Loucy (cell line): ENCODE measurements at regions not wholly inside any gene's neighbourhood (a gene's known extent, or its start where the extent isn't known, plus 50 kb on each side); places are given as distances from the start of the nearest gene placed in this dataset.

Source experiments
- EZH2phosphoT487 ChIP-seq: fragments of 200-600 bp; IDR thresholded peaks from 2 replicates; pipeline ENCODE4 v1.6.1; 2018; ENCODE audit warnings: antibody characterized with exemption, mild to moderate bottlenecking, moderate library complexity, borderline replicate concordance
- TF ChIP-seq, protein P1 (sequence below): fragments of 200-600 bp; sonication (generic); conservative IDR thresholded peaks from 2 replicates; pipeline ENCODE4 v1.5.1; 2014; ENCODE audit warnings: mild to moderate bottlenecking, antibody characterized with exemption, low read length

DNA sequence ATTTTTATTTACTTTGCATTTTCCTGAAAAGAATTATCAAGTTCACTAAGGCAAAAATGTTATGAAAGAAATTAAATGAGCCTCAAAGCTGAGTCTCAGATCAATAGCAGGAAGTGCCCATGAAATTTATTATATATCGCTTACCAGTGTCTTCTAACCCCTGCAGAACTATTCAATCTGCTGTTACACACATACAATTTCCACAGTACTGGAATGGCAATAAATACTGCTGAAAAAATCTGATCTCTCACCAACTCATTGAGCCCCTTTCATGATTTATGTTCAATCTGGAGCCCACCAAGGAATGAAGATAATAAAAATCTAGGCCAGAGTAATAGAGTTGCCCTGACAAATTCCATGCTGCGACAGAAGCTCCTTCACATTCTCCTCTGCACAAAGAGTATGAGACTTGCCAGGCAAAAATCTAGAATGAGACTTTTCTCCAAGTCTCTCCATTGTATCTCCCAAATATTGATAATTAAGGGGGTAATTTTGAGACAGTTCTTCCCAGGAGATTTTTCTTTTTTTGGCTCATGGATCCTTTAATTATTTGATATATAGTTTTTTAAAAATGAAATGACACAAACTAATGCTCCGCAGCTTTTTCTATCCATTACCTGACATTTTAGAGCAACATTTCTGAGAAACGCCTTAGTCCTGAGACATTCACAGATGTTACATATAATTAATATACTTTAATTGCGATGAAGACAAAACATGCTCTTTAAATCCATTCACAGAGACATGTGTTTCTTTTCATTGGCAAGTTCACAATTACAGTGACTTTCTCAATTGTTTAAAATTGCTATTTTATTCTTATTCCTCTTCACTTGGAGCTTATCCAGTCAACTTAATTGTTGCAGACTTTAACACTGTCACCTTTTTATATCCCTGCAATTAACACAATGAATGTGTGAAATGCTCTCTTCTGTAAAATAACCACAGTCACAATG lies 1020.4 kb downstream of the CBLN2 start:
- TF ChIP-seq, protein P1, sequence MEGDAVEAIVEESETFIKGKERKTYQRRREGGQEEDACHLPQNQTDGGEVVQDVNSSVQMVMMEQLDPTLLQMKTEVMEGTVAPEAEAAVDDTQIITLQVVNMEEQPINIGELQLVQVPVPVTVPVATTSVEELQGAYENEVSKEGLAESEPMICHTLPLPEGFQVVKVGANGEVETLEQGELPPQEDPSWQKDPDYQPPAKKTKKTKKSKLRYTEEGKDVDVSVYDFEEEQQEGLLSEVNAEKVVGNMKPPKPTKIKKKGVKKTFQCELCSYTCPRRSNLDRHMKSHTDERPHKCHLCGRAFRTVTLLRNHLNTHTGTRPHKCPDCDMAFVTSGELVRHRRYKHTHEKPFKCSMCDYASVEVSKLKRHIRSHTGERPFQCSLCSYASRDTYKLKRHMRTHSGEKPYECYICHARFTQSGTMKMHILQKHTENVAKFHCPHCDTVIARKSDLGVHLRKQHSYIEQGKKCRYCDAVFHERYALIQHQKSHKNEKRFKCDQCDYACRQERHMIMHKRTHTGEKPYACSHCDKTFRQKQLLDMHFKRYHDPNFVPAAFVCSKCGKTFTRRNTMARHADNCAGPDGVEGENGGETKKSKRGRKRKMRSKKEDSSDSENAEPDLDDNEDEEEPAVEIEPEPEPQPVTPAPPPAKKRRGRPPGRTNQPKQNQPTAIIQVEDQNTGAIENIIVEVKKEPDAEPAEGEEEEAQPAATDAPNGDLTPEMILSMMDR, result no peak
- TF ChIP-seq EZH2phosphoT487, result no peak
